ENCODE measurements at regions not wholly inside any gene's neighbourhood (a gene's known extent, or its start where the extent isn't known, plus 50 kb on each side); places are given as distances from the start of the nearest gene placed in this dataset.

- no peaks in the 10 kb centered on the region for H3K79me2 ChIP-seq (replicated peaks; ENCODE audit: insufficient read depth, low read length)
- H3K36me3 ChIP-seq (ENCODE audit: insufficient read depth, low read length) = no peaks in the 10 kb centered on the region
- no peaks in the 10 kb centered on the region for H3F3A ChIP-seq (ENCODE audit: insufficient read depth, low read length, poor library complexity, severe bottlenecking)
- TF ChIP-seq RAD21 (conservative IDR thresholded peaks at IDR 0.05) (no peak), TAF1 (IDR thresholded peaks at IDR 0.05; ENCODE audit: low read depth) (no peak), SMC3 (conservative IDR thresholded peaks at IDR 0.05; ENCODE audit: poor library complexity) (no peak), EP300 (conservative IDR thresholded peaks at IDR 0.05; ENCODE audit: poor library complexity, severe bottlenecking) (no peak), POLR2AphosphoS5 (IDR thresholded peaks at IDR 0.05) (no peak), EZH2 (IDR thresholded peaks at IDR 0.05; ENCODE audit: borderline replicate concordance, insufficient read depth, low read length, poor library complexity, severe bottlenecking) (no peak), CTCF (IDR thresholded peaks at IDR 0.05; ENCODE audit: poor library complexity, severe bottlenecking) (no peak), REST (IDR thresholded peaks at IDR 0.05; ENCODE audit: borderline replicate concordance) (no peak), MXI1 (conservative IDR thresholded peaks at IDR 0.05; ENCODE audit: poor library complexity, severe bottlenecking) (no peak)
- H3K9me2 ChIP-seq (ENCODE audit: insufficient read depth, low read length) = no peaks in the 10 kb centered on the region
- no peak overlapping the region for H3K27ac ChIP-seq (ENCODE audit: low read length)
- H4K20me1 ChIP-seq (ENCODE audit: insufficient read depth) = no peaks in the 10 kb centered on the region
- no peak overlapping the region for H3K9ac ChIP-seq (ENCODE audit: low read length)
- H3K4me3 ChIP-seq (ENCODE audit: low read length) = no peak overlapping the region
- no peaks in the 10 kb centered on the region for H3K9me3 ChIP-seq (ENCODE audit: low read length)
- H3K27me3 ChIP-seq (ENCODE audit: insufficient read depth, low read depth, low read length) = no peaks in the 10 kb centered on the region
- no peak overlapping the region for H3K4me2 ChIP-seq (ENCODE audit: low read length)
- no peak overlapping the region for H2AFZ ChIP-seq (ENCODE audit: low read depth, low read length)
These were observed 71.9 kb downstream of the GSC start for GRCh38 chr14:94697773-94698556.

- H3K9me3 ChIP-seq (ENCODE audit: low read length) = no peaks in the 10 kb centered on the region
- H4K20me1 ChIP-seq (ENCODE audit: insufficient read depth) = no peaks in the 10 kb centered on the region
- no peak overlapping the region for H3K27ac ChIP-seq (ENCODE audit: low read length)
- H3K4me2 ChIP-seq (ENCODE audit: low read length) = no peak overlapping the region
- H3K36me3 ChIP-seq (ENCODE audit: insufficient read depth, low read length) = no peaks in the 10 kb centered on the region
- no peak overlapping the region for H3K9ac ChIP-seq (ENCODE audit: low read length)
- TF ChIP-seq RAD21 (conservative IDR thresholded peaks at IDR 0.05) = no peak
- no peak for TF ChIP-seq SMC3 (conservative IDR thresholded peaks at IDR 0.05; ENCODE audit: poor library complexity)
- no peak for TF ChIP-seq EZH2 (IDR thresholded peaks at IDR 0.05; ENCODE audit: borderline replicate concordance, insufficient read depth, low read length, poor library complexity, severe bottlenecking)
- no peak for TF ChIP-seq REST (IDR thresholded peaks at IDR 0.05; ENCODE audit: borderline replicate concordance)
- no peaks in the 10 kb centered on the region for H3F3A ChIP-seq (ENCODE audit: insufficient read depth, low read length, poor library complexity, severe bottlenecking)
- no peak overlapping the region for H3K4me3 ChIP-seq (ENCODE audit: low read length)
- H3K79me2 ChIP-seq (replicated peaks; ENCODE audit: insufficient read depth, low read length) = no peaks in the 10 kb centered on the region
- H3K27me3 ChIP-seq (ENCODE audit: insufficient read depth, low read depth, low read length) = no peaks in the 10 kb centered on the region
- no peaks in the 10 kb centered on the region for H3K9me2 ChIP-seq (ENCODE audit: insufficient read depth, low read length)
- H2AFZ ChIP-seq (ENCODE audit: low read depth, low read length) = no peak overlapping the region
These were observed 73.4 kb downstream of the GSC start for GRCh38 chr14:94696518-94696917.

Measured in neural cell (in vitro differentiated cells).